HEK293T (cell line): ENCODE measurements at regions not wholly inside any gene's neighbourhood (a gene's known extent, or its start where the extent isn't known, plus 50 kb on each side); places are given as distances from the start of the nearest gene placed in this dataset.

ENCODE experiments used
- BHLHE40 ChIP-seq: fragments of 450-650 bp; IDR thresholded peaks from 2 replicates; pipeline ENCODE4 v1.6.1; 2016; ENCODE audit warnings: mild to moderate bottlenecking, moderate library complexity, borderline replicate concordance
- CTBP1 ChIP-seq: fragments of 450-650 bp; IDR thresholded peaks from 2 replicates; pipeline ENCODE4 v1.6.1; 2016; ENCODE audit warnings: borderline replicate concordance
- ELF4 ChIP-seq: fragments of 450-650 bp; IDR thresholded peaks from 2 replicates; pipeline ENCODE4 v1.6.1; 2017; ENCODE audit warnings: antibody characterized with exemption
- FOXK2 ChIP-seq: fragments of 450-650 bp; IDR thresholded peaks from 2 replicates; pipeline ENCODE4 v1.6.1; 2016; ENCODE audit warnings: mild to moderate bottlenecking
- HDGF ChIP-seq: fragments of 450-650 bp; IDR thresholded peaks from 2 replicates; pipeline ENCODE4 v1.6.1; 2017; ENCODE audit warnings: antibody characterized with exemption, borderline replicate concordance
- NFRKB ChIP-seq: fragments of 450-650 bp; IDR thresholded peaks from 2 replicates; pipeline ENCODE4 v1.6.1; 2016; ENCODE audit warnings: mild to moderate bottlenecking, moderate library complexity
- SUZ12 ChIP-seq: fragments of 450-650 bp; IDR thresholded peaks from 2 replicates; pipeline ENCODE4 v1.6.1; 2016; ENCODE audit warnings: mild to moderate bottlenecking

- no peak for TF ChIP-seq FOXK2
- TF ChIP-seq NFRKB: no peak
- no peak for TF ChIP-seq SUZ12
- no peak for TF ChIP-seq CTBP1
- TF ChIP-seq HDGF: no peak
- TF ChIP-seq ELF4: no peak
- no peak for TF ChIP-seq BHLHE40
Measured at GRCh38 chr6:40764726-40765125, 177.6 kb upstream of the LRFN2 start.
